ENCODE measurements at regions not wholly inside any gene's neighbourhood (a gene's known extent, or its start where the extent isn't known, plus 50 kb on each side); places are given as distances from the start of the nearest gene placed in this dataset.
A peak's percentile ranks its signal among the peaks of the same experiment; 100 is the strongest.

DNA sequence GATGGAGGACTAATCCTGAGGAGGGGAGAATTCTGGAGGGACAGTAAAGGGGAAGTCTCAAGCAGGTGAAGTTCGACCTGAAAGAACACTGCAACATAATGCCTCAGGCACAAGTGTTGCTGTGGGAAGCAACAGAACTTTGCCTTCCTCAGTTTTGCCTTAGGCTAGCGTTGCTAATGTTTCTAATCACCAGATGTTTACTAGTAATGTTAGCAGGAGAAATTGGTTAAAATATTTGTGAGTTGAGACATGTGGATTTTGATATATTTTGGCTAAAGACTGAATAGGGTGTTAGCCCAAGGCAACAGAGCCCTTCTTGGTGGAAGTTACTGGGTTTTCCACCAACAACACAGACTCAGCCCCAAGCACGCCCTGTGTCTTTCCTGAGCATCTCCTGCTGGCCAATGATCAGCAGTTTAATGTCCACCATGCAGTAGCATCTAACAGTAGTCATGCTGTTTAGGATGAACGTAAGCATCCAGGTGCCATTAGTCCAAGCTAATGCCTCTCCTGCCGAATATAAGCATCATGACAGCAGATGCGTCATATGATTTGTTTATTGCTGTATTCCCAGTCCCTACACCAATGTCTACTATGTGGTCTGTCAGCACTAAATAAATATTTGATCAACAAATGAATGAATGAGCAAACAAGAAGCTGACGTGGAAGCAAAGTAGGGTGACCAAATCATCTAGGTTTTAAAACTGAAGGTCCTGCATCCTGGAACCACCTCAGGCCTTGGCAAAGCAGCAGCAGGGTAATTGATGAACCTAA, 511.9 kb upstream of the HTR2A start:
- Histone ChIP-seq H3K4me2 (no peak overlapping the region), H3K27me3 (no peaks in the 10 kb centered on the region), H2AFZ (no peak overlapping the region), H3K9me3 (ENCODE audit: low read depth) (no peaks in the 10 kb centered on the region), H3K9me2 (replicated peaks; ENCODE audit: insufficient read depth) (no peaks in the 10 kb centered on the region), H3K4me1 (ENCODE audit: insufficient read depth) (no peaks in the 10 kb centered on the region), H3K4me3 (no peak overlapping the region), H4K20me1 (ENCODE audit: insufficient read depth, poor library complexity, severe bottlenecking) (no peaks in the 10 kb centered on the region), H3K36me3 (replicated peaks; ENCODE audit: insufficient read depth, low read depth) (no peaks in the 10 kb centered on the region), H3K79me2 (no peaks in the 10 kb centered on the region), H3K27ac (peak overlapping the region; percentile 71)
- WGBS (ENCODE audit: low lambda C conversion rate, missing lambda C conversion rate): 79% methylated on average over 7 of the region's 7 CpGs
- no peak for DNase-seq (ENCODE audit: low spot score)
- TF ChIP-seq, protein P1, sequence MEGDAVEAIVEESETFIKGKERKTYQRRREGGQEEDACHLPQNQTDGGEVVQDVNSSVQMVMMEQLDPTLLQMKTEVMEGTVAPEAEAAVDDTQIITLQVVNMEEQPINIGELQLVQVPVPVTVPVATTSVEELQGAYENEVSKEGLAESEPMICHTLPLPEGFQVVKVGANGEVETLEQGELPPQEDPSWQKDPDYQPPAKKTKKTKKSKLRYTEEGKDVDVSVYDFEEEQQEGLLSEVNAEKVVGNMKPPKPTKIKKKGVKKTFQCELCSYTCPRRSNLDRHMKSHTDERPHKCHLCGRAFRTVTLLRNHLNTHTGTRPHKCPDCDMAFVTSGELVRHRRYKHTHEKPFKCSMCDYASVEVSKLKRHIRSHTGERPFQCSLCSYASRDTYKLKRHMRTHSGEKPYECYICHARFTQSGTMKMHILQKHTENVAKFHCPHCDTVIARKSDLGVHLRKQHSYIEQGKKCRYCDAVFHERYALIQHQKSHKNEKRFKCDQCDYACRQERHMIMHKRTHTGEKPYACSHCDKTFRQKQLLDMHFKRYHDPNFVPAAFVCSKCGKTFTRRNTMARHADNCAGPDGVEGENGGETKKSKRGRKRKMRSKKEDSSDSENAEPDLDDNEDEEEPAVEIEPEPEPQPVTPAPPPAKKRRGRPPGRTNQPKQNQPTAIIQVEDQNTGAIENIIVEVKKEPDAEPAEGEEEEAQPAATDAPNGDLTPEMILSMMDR (IDR thresholded peaks at IDR 0.05; ENCODE audit: poor library complexity): no peak
- TF ChIP-seq EZH2 (IDR thresholded peaks at IDR 0.05; ENCODE audit: borderline replicate concordance) (no peak), EZH2phosphoT487 (IDR thresholded peaks at IDR 0.05; ENCODE audit: low read depth, severe bottlenecking, unreplicated experiment) (no peak)

DNA sequence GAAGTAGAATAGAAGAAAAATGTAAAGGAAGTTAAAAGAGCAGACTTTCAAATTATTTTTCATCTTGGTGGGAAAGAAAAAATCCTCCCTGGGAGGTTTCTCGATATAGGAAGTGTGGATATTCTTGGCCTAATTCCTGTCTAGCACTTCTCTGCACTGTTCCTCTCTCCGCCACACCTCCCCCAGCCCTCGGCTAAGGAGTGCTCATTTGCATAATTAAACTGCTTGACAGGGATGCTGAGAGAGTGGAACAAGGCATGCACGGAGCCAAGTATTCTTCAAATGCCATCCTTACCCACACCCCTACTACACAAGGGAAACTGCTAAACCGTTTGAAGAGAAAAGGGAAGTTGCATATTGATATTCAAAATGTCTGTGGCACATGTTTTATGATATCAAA, 511.0 kb upstream of the HTR2A start:
- Histone ChIP-seq H4K20me1 (ENCODE audit: insufficient read depth, poor library complexity, severe bottlenecking) (no peaks in the 10 kb centered on the region), H3K4me1 (ENCODE audit: insufficient read depth) (no peaks in the 10 kb centered on the region), H3K36me3 (replicated peaks; ENCODE audit: insufficient read depth, low read depth) (no peaks in the 10 kb centered on the region), H3K4me2 (no peak overlapping the region), H3K9me2 (replicated peaks; ENCODE audit: insufficient read depth) (no peaks in the 10 kb centered on the region), H3K4me3 (no peak overlapping the region), H3K27ac (no peak overlapping the region), H2AFZ (no peak overlapping the region), H3K27me3 (no peaks in the 10 kb centered on the region), H3K9me3 (ENCODE audit: low read depth) (no peaks in the 10 kb centered on the region), H3K79me2 (no peaks in the 10 kb centered on the region)
- DNase-seq (ENCODE audit: low spot score): no peak
- WGBS (ENCODE audit: low lambda C conversion rate, missing lambda C conversion rate): 67% methylated on average over 5 of the region's 5 CpGs
- no peak for TF ChIP-seq EZH2 (IDR thresholded peaks at IDR 0.05; ENCODE audit: borderline replicate concordance)
- TF ChIP-seq, protein P1 (IDR thresholded peaks at IDR 0.05; ENCODE audit: poor library complexity): no peak
- TF ChIP-seq EZH2phosphoT487 (IDR thresholded peaks at IDR 0.05; ENCODE audit: low read depth, severe bottlenecking, unreplicated experiment): no peak

DNA sequence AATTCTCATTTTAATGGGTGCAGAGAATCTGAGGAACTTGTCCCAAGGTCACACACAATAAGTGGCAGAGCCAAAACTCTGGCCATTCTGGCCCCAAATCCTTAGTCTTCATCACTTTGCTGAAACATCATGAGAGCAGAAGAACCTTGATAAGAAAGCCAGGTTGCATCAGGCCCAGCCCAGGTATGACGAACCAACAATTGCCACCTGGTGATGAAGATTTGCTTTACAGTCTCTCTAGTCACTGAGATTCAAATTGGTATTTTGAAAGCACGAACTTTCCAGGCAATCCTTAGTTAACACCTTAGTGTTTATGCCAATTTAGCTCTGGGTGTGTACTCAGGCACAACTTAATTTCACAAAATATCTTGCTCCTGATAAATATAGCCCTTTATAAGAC, 502.7 kb upstream of the HTR2A start:
- DNase-seq (ENCODE audit: low spot score): no peak
- Histone ChIP-seq H2AFZ (no peak overlapping the region), H3K36me3 (replicated peaks; ENCODE audit: insufficient read depth, low read depth) (no peaks in the 10 kb centered on the region), H3K27me3 (no peaks in the 10 kb centered on the region), H3K4me2 (no peak overlapping the region), H3K79me2 (no peaks in the 10 kb centered on the region), H3K4me1 (ENCODE audit: insufficient read depth) (peaks cover 5% of the 10 kb centered on the region), H3K9me3 (ENCODE audit: low read depth) (no peaks in the 10 kb centered on the region), H3K27ac (no peak overlapping the region), H3K9me2 (replicated peaks; ENCODE audit: insufficient read depth) (no peaks in the 10 kb centered on the region), H3K4me3 (no peak overlapping the region), H4K20me1 (ENCODE audit: insufficient read depth, poor library complexity, severe bottlenecking) (no peaks in the 10 kb centered on the region)
- 76% methylated on average over 2 of the region's 2 CpGs for WGBS (ENCODE audit: low lambda C conversion rate, missing lambda C conversion rate)
- TF ChIP-seq EZH2phosphoT487 (IDR thresholded peaks at IDR 0.05; ENCODE audit: low read depth, severe bottlenecking, unreplicated experiment) (no peak), EZH2 (IDR thresholded peaks at IDR 0.05; ENCODE audit: borderline replicate concordance) (no peak)
- TF ChIP-seq, protein P1 (IDR thresholded peaks at IDR 0.05; ENCODE audit: poor library complexity): no peak

Data from hepatocyte (in vitro differentiated cells).